GM18873 (cell line): ENCODE measurements at regions not wholly inside any gene's neighbourhood (a gene's known extent, or its start where the extent isn't known, plus 50 kb on each side); places are given as distances from the start of the nearest gene placed in this dataset.
"Not testable (repeated sequence)": the region's sequence is repeated elsewhere in the genome, so short reads cannot be mapped to it uniquely, and the experiment has no call there.

Experiments
- ATAC-seq: cut with Tn5 transposase; IDR thresholded peaks from one replicate; pipeline ENCODE4 v1.9.1; 2021; ENCODE audit warnings: mild to moderate bottlenecking, moderate library complexity, moderate number of reproducible peaks; ENCODE audit not compliant: unreplicated experiment, low FRiP score

GRCh38 chr9:74057051-74057450, 440.1 kb upstream of the RORB start:
- ATAC-seq = not testable (repeated sequence)

DNA sequence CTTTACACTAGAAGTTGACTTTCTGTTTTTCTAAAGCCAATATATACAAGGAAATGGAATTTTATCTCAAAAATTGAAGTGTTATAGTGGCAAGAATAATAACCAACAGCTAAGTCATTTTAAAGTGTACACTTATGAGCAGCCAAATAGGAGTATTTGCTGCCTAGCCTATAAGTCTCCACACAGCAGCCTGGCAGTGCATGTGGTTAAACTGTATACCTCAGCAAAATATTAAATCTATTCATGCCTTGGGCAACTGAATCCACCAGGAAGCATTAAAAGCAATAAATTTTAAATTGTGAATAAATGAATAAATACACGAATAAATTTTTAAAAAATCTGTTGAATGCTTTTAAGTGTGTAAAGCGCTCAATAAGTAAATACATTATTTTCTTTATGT, 432.4 kb upstream of the RORB start:
- no peak for ATAC-seq

- no peak for ATAC-seq
Measured at GRCh38 chr9:74066128-74066527, 431.0 kb upstream of the RORB start.

- ATAC-seq = no peak
Measured at GRCh38 chr9:74066605-74067004, 430.5 kb upstream of the RORB start.

GRCh38 chr9:74071502-74071901, 425.6 kb upstream of the RORB start:
- ATAC-seq = no peak

- no peak for ATAC-seq
Measured at GRCh38 chr9:74073897-74074296, 423.2 kb upstream of the RORB start.

DNA sequence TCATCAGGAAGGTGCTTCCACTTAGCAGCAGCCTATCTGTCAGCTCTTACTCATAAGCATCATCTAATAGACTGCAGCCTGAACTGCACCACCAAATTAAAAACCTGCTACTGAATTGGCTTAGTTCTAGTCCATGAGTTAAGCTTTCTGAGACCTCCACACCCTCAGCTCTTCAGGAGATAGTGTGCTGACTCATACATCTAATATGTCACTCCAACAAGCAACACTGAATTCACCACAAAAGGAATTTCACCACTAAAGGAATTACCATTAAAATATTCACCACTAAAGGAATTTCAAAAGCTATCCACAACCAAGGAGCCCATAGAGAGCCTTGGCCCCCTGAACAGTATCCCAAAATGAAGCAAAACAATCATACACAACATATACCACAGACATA, 418.5 kb upstream of the RORB start:
- no peak for ATAC-seq

- not testable (repeated sequence) for ATAC-seq
Measured at GRCh38 chr9:74080652-74081051, 416.5 kb upstream of the RORB start.

- ATAC-seq = no peak
Measured at GRCh38 chr9:74083681-74084433, 413.3 kb upstream of the RORB start.

GRCh38 chr9:74085384-74086037, 411.6 kb upstream of the RORB start:
- ATAC-seq = not testable (repeated sequence)

DNA sequence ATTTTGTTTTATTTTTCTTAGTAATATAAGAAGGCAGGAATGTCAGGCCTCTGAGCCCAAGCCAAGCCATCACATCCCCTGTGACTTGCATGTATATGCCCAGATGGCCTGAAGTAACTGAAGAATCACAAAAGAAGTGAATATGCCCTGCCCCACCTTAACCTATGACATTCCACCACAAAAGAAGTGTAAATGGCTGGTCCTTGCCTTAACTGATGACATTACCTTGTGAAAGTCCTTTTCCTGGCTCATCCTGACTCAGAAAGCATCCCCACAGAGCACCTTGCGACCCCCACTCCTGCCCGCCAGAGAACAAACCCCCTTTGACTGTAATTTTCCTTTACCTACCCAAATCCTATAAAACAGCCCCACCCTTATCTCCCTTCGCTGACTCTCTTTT, 406.2 kb upstream of the RORB start:
- ATAC-seq = not testable (repeated sequence)

- no peak for ATAC-seq
Measured at GRCh38 chr9:74092491-74092834, 404.7 kb upstream of the RORB start.

GRCh38 chr9:74094037-74094436, 403.1 kb upstream of the RORB start:
- not testable (repeated sequence) for ATAC-seq

DNA sequence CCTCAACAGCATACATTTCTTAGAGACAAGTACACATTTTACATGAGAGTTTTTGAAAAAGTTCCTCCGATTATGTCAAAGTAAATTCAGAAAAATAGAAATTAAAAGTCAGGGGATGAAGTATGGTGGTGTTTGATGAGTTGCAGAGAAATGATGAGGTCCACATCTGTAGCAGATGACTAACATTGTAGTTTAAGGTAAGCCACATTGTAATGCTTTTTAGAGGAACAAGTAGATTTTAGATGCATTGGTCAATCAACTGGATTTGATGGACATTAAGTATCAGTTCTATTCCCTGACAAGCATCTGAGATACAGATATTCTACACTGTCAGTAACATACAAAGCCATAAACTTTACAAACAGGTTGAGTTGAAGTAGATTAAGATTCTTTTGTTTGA, 402.4 kb upstream of the RORB start:
- ATAC-seq = no peak

DNA sequence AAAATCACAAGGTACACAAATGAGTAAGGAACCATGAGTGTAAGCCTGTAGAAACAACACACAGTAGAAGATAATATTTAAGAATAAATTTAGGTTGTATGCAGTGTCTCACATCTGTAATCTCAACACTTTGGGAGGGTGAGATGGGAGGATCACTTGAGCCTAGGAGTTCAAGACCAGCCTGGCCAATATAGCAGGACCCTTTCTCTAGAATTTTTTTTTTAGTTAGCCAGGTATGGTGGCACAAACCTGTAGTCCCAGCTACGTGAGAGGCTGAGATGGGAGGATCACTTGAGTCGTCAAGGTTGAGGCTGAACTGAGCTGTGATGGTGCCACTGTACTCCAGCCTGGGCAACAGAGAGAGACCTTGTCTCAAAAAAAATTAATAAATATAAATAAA, 401.2 kb upstream of the RORB start:
- no peak for ATAC-seq

DNA sequence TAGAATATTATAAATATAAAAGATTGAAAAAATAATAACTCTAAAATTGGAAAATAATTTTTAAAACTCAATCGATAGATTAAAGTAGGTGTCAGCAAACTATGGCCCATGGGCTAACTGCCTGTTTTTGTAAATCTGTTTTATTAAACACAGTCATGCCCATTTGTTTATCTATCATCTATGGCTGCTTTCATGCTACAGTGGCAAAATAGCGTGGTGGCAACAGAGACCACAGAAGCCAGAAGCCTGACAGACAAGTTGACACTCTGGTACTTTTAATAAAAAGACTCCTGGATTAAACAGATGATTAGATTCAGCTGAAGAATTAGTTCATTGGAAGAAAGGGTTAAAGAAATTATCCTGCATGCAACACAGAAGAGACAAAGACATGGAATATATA, 400.7 kb upstream of the RORB start:
- no peak for ATAC-seq

GRCh38 chr9:74100042-74100441, 397.1 kb upstream of the RORB start:
- ATAC-seq = no peak

- not testable (repeated sequence) for ATAC-seq
Measured at GRCh38 chr9:74102148-74102547, 395.0 kb upstream of the RORB start.

- no peak for ATAC-seq
Measured at GRCh38 chr9:74102702-74103101, 394.4 kb upstream of the RORB start.

- no peak for ATAC-seq
Measured at GRCh38 chr9:74107692-74108091, 389.4 kb upstream of the RORB start.

GRCh38 chr9:74115976-74116375, 381.2 kb upstream of the RORB start:
- ATAC-seq = no peak

GRCh38 chr9:74117151-74117550, 380.0 kb upstream of the RORB start:
- ATAC-seq = no peak
